ENCODE measurements at regions not wholly inside any gene's neighbourhood (a gene's known extent, or its start where the extent isn't known, plus 50 kb on each side); places are given as distances from the start of the nearest gene placed in this dataset.
A peak's percentile ranks its signal among the peaks of the same experiment; 100 is the strongest.

GRCh38 chr12:128178565-128178964, 88.4 kb upstream of the TMEM132C start:
- DNase-seq, result no peak

- no peak for DNase-seq
These were observed 88.0 kb upstream of the TMEM132C start for GRCh38 chr12:128178966-128179365.

GRCh38 chr12:128180166-128180565, 86.8 kb upstream of the TMEM132C start:
- DNase-seq, result no peak

- no peak for DNase-seq
These were observed 76.9 kb upstream of the TMEM132C start for GRCh38 chr12:128190052-128190451.

GRCh38 chr12:128190614-128191013, 76.4 kb upstream of the TMEM132C start:
- DNase-seq, result no peak

GRCh38 chr12:128191380-128191779, 75.6 kb upstream of the TMEM132C start:
- DNase-seq, result no peak

GRCh38 chr12:128204711-128205110, 62.3 kb upstream of the TMEM132C start:
- peak; percentile 57 for DNase-seq

GRCh38 chr12:128205145-128205544, 61.8 kb upstream of the TMEM132C start:
- DNase-seq, result no peak

- no peak for DNase-seq
These were observed 61.2 kb upstream of the TMEM132C start for GRCh38 chr12:128205758-128206157.

Data from left kidney (tissue), 1 donor.